Loucy (cell line): ENCODE measurements at regions not wholly inside any gene's neighbourhood (a gene's known extent, or its start where the extent isn't known, plus 50 kb on each side); places are given as distances from the start of the nearest gene placed in this dataset.

Experiments
- H2AFZ ChIP-seq: fragments of 200-600 bp; sonication (generic); 2 replicates; pipeline ENCODE4 v1.6.0; 2016; ENCODE audit warnings: antibody characterized with exemption, mild to moderate bottlenecking, low read length, moderate library complexity
- H3F3A ChIP-seq: fragments of 200-600 bp; 2 replicates; pipeline ENCODE4 v1.6.0; 2016; ENCODE audit warnings: antibody characterized with exemption, low read depth, mild to moderate bottlenecking
- H3K27me3 ChIP-seq: fragments of 200-600 bp; sonication (generic); 2 replicates; pipeline ENCODE4 v1.6.1; 2014; ENCODE audit warnings: low read length, mild to moderate bottlenecking; ENCODE audit not compliant: insufficient read depth, poor library complexity, severe bottlenecking
- H3K36me3 ChIP-seq: fragments of 200-600 bp; sonication (generic); 2 replicates; pipeline ENCODE4 v1.6.1; 2016; ENCODE audit warnings: low read length; ENCODE audit not compliant: insufficient read depth
- H3K4me1 ChIP-seq: fragments of 200-600 bp; sonication (generic); 2 replicates; pipeline ENCODE4 v1.5.1; 2014; ENCODE audit warnings: low read length, mild to moderate bottlenecking; ENCODE audit not compliant: insufficient read depth, poor library complexity, severe bottlenecking
- H3K4me2 ChIP-seq: fragments of 200-600 bp; sonication (generic); 2 replicates; pipeline ENCODE4 v1.6.0; 2014; ENCODE audit warnings: antibody characterized with exemption, low read length, low read depth, mild to moderate bottlenecking; ENCODE audit not compliant: poor library complexity, severe bottlenecking
- H3K4me3 ChIP-seq: fragments of 200-600 bp; sonication (generic); 2 replicates; pipeline ENCODE4 v1.5.1; 2014; ENCODE audit warnings: low read length, mild to moderate bottlenecking, mixed read lengths; ENCODE audit not compliant: poor library complexity, severe bottlenecking
- H3K79me2 ChIP-seq: fragments of 200-600 bp; sonication (generic); 2 replicates; pipeline ENCODE4 v1.6.1; 2014; ENCODE audit warnings: low read length; ENCODE audit not compliant: insufficient read depth
- H3K9ac ChIP-seq: fragments of 200-600 bp; sonication (generic); 2 replicates; pipeline ENCODE4 v1.6.0; 2014; ENCODE audit warnings: mild to moderate bottlenecking, low read depth, low read length, moderate library complexity; ENCODE audit not compliant: poor library complexity, severe bottlenecking
- H3K9me2 ChIP-seq: fragments of 200-600 bp; sonication (generic); replicated peaks from 2 replicates; pipeline ENCODE4 v1.6.1; 2016; ENCODE audit warnings: low read depth, low read length, mixed read lengths
- H3K9me3 ChIP-seq: fragments of 200-600 bp; sonication (generic); 2 replicates; pipeline ENCODE4 v1.6.1; 2014; ENCODE audit warnings: mild to moderate bottlenecking, antibody characterized with exemption, low read length, low read depth; ENCODE audit not compliant: insufficient read depth
- H4K20me1 ChIP-seq: fragments of 200-600 bp; sonication (generic); 2 replicates; pipeline ENCODE4 v1.6.0; 2014; ENCODE audit warnings: antibody characterized with exemption, low read length, mild to moderate bottlenecking; ENCODE audit not compliant: insufficient read depth, poor library complexity, severe bottlenecking
- EZH2phosphoT487 ChIP-seq: fragments of 200-600 bp; IDR thresholded peaks from 2 replicates; pipeline ENCODE4 v1.6.1; 2018; ENCODE audit warnings: antibody characterized with exemption, mild to moderate bottlenecking, moderate library complexity, borderline replicate concordance
- TF ChIP-seq, protein P1 (sequence below): fragments of 200-600 bp; sonication (generic); conservative IDR thresholded peaks from 2 replicates; pipeline ENCODE4 v1.5.1; 2014; ENCODE audit warnings: mild to moderate bottlenecking, antibody characterized with exemption, low read length

DNA sequence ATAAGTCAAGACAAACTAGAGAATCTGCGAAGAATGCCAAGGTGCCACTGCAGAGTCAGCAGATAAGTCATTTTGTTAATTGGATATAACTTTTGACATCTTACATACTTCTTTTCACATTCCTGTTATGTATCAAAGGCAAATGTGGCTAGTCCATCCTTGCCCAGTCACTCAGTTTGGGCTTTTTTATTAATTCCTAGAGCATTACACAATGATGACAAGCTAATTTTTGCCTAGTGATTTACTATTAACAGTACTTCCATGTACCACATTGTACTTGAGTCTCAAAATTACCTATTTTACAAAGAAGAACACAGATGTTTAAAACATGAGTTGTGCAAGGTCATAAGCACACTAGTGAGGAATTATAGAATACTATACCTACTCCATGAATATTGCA is 680.8 kb downstream of the DNAH5 start:
- H3F3A ChIP-seq: no peaks in the 10 kb centered on the region
- H3K27me3 ChIP-seq: no peaks in the 10 kb centered on the region
- H3K9me2 ChIP-seq: no peaks in the 10 kb centered on the region
- no peaks in the 10 kb centered on the region for H3K79me2 ChIP-seq
- H2AFZ ChIP-seq: no peak overlapping the region
- H3K36me3 ChIP-seq: no peaks in the 10 kb centered on the region
- no peaks in the 10 kb centered on the region for H4K20me1 ChIP-seq
- H3K4me1 ChIP-seq: no peaks in the 10 kb centered on the region
- no peak overlapping the region for H3K9ac ChIP-seq
- no peak overlapping the region for H3K4me2 ChIP-seq
- H3K4me3 ChIP-seq: no peak overlapping the region
- TF ChIP-seq EZH2phosphoT487: no peak
- TF ChIP-seq, protein P1, sequence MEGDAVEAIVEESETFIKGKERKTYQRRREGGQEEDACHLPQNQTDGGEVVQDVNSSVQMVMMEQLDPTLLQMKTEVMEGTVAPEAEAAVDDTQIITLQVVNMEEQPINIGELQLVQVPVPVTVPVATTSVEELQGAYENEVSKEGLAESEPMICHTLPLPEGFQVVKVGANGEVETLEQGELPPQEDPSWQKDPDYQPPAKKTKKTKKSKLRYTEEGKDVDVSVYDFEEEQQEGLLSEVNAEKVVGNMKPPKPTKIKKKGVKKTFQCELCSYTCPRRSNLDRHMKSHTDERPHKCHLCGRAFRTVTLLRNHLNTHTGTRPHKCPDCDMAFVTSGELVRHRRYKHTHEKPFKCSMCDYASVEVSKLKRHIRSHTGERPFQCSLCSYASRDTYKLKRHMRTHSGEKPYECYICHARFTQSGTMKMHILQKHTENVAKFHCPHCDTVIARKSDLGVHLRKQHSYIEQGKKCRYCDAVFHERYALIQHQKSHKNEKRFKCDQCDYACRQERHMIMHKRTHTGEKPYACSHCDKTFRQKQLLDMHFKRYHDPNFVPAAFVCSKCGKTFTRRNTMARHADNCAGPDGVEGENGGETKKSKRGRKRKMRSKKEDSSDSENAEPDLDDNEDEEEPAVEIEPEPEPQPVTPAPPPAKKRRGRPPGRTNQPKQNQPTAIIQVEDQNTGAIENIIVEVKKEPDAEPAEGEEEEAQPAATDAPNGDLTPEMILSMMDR: no peak
- no peaks in the 10 kb centered on the region for H3K9me3 ChIP-seq

DNA sequence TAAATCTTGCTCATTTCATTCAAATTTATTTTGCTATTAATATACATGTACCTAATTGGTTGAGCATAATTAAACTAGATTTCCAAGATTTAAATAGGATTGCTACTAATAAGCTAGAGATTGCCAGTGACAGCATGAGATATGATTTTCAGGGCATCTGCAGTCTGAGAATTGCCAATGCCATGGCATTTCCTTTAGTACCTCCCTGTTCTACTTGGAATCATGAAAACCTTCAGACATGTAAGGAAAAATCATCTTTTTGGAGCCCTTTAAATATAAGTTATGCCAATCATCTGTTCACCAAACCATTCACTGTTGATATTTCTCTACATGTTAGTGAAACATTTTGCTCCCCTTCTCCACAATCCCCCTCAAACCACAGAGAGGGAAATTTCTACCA is 691.4 kb downstream of the DNAH5 start:
- Histone ChIP-seq H3K9ac (no peak overlapping the region), H3K4me1 (no peaks in the 10 kb centered on the region), H3K9me3 (no peaks in the 10 kb centered on the region), H3K4me2 (no peak overlapping the region), H2AFZ (no peak overlapping the region), H3K36me3 (no peaks in the 10 kb centered on the region), H3K4me3 (no peak overlapping the region), H4K20me1 (no peaks in the 10 kb centered on the region), H3K79me2 (no peaks in the 10 kb centered on the region), H3K9me2 (no peaks in the 10 kb centered on the region), H3F3A (no peaks in the 10 kb centered on the region), H3K27me3 (no peaks in the 10 kb centered on the region)
- TF ChIP-seq, protein P1: no peak

DNA sequence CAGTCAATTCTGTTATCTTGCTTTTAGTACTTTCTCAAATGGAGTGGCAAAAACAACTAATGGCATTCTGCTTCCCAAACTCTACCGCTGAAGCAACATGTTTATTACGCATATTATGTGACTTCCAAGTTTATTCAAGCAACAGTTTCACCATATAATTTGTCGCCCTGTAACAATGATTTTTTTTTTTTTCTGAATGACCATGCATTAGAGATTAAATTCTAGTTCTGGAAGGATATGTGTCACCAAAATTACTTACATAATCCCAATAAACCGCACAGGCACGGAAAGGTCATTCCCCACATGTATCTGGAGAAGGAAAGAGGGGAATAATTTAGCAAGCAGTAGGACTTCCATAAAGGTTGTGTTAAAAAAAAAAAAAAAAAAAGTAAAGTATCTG is 691.8 kb downstream of the DNAH5 start:
- no peak overlapping the region for H2AFZ ChIP-seq
- no peaks in the 10 kb centered on the region for H3F3A ChIP-seq
- no peaks in the 10 kb centered on the region for H3K9me2 ChIP-seq
- no peak overlapping the region for H3K4me3 ChIP-seq
- no peaks in the 10 kb centered on the region for H3K36me3 ChIP-seq
- no peaks in the 10 kb centered on the region for H4K20me1 ChIP-seq
- H3K4me1 ChIP-seq: no peaks in the 10 kb centered on the region
- H3K27me3 ChIP-seq: no peaks in the 10 kb centered on the region
- no peaks in the 10 kb centered on the region for H3K79me2 ChIP-seq
- no peaks in the 10 kb centered on the region for H3K9me3 ChIP-seq
- no peak overlapping the region for H3K4me2 ChIP-seq
- TF ChIP-seq, protein P1: no peak
- TF ChIP-seq EZH2phosphoT487: no peak
- H3K9ac ChIP-seq: no peak overlapping the region
